WTC11 (cell line): ENCODE measurements at regions not wholly inside any gene's neighbourhood (a gene's known extent, or its start where the extent isn't known, plus 50 kb on each side); places are given as distances from the start of the nearest gene placed in this dataset.

Experiments
- CREM ChIP-seq: sonication (generic); formaldehyde crosslinking; IDR thresholded peaks from 2 replicates; pipeline ENCODE4 v1.8.1; 2022; ENCODE audit warnings: mild to moderate bottlenecking, missing genetic modification reagents, moderate library complexity
- FOXP1 ChIP-seq: sonication (generic); formaldehyde crosslinking; IDR thresholded peaks from 2 replicates; pipeline ENCODE4 v1.8.0; 2022; ENCODE audit warnings: missing genetic modification reagents, mild to moderate bottlenecking, moderate library complexity, borderline replicate concordance
- JUN ChIP-seq: sonication (generic); formaldehyde crosslinking; IDR thresholded peaks from 2 replicates; pipeline ENCODE4 v1.8.0; 2023; ENCODE audit warnings: mild to moderate bottlenecking, missing genetic modification reagents
- SOX15 ChIP-seq: fragments of 250-450 bp; sonication (Bioruptor Pico); IDR thresholded peaks from 2 replicates; pipeline ENCODE4 v1.9.0; 2021; ENCODE audit warnings: mild to moderate bottlenecking
- TCF7 ChIP-seq: sonication (generic); formaldehyde crosslinking; IDR thresholded peaks from 2 replicates; pipeline ENCODE4 v1.8.0; 2022; ENCODE audit warnings: mild to moderate bottlenecking, low read depth, missing genetic modification reagents, moderate library complexity
- TEAD4 ChIP-seq: sonication (generic); formaldehyde crosslinking; IDR thresholded peaks from 2 replicates; pipeline ENCODE4 v1.8.0; 2022; ENCODE audit warnings: mild to moderate bottlenecking, missing genetic modification reagents
- ZNF232 ChIP-seq: sonication (generic); formaldehyde crosslinking; IDR thresholded peaks from 2 replicates; pipeline ENCODE4 v1.8.0; 2022; ENCODE audit warnings: mild to moderate bottlenecking, missing genetic modification reagents
- TF ChIP-seq, protein P1 (sequence below): fragments of 200-600 bp; IDR thresholded peaks from 2 replicates; pipeline ENCODE4 v1.8.0; 2022; ENCODE audit warnings: antibody characterized with exemption

DNA sequence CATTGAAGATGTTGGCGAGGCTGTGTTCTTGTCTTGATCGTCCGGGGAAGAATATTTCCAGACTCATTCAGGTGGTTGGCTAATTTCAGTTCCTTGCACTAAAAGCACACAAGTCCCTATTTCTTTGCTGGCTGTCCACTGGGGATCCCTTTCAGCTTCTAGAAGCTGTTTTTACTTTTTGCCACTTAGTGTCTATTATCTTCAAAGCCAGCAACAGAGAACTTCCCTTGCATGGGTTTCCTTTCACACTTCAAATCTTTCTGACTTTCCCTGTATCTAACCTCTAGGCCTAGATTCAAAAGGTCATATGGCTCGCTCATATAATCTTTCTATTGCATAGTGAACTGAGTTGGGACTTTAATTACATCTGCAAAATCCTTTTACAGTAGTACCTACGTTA, 215.3 kb upstream of the PCDH9 start:
- TF ChIP-seq, protein P1, sequence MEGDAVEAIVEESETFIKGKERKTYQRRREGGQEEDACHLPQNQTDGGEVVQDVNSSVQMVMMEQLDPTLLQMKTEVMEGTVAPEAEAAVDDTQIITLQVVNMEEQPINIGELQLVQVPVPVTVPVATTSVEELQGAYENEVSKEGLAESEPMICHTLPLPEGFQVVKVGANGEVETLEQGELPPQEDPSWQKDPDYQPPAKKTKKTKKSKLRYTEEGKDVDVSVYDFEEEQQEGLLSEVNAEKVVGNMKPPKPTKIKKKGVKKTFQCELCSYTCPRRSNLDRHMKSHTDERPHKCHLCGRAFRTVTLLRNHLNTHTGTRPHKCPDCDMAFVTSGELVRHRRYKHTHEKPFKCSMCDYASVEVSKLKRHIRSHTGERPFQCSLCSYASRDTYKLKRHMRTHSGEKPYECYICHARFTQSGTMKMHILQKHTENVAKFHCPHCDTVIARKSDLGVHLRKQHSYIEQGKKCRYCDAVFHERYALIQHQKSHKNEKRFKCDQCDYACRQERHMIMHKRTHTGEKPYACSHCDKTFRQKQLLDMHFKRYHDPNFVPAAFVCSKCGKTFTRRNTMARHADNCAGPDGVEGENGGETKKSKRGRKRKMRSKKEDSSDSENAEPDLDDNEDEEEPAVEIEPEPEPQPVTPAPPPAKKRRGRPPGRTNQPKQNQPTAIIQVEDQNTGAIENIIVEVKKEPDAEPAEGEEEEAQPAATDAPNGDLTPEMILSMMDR, result no peak
- no peak for TF ChIP-seq TEAD4 (CRISPR knock-in tag)
- no peak for TF ChIP-seq JUN (CRISPR knock-in tag)
- TF ChIP-seq ZNF232 (CRISPR knock-in tag), result no peak
- TF ChIP-seq CREM (CRISPR knock-in tag), result no peak
- TF ChIP-seq TCF7 (CRISPR knock-in tag), result no peak
- TF ChIP-seq SOX15, result no peak
- TF ChIP-seq FOXP1, result no peak
